ENCODE measurements at regions not wholly inside any gene's neighbourhood (a gene's known extent, or its start where the extent isn't known, plus 50 kb on each side); places are given as distances from the start of the nearest gene placed in this dataset.

DNA sequence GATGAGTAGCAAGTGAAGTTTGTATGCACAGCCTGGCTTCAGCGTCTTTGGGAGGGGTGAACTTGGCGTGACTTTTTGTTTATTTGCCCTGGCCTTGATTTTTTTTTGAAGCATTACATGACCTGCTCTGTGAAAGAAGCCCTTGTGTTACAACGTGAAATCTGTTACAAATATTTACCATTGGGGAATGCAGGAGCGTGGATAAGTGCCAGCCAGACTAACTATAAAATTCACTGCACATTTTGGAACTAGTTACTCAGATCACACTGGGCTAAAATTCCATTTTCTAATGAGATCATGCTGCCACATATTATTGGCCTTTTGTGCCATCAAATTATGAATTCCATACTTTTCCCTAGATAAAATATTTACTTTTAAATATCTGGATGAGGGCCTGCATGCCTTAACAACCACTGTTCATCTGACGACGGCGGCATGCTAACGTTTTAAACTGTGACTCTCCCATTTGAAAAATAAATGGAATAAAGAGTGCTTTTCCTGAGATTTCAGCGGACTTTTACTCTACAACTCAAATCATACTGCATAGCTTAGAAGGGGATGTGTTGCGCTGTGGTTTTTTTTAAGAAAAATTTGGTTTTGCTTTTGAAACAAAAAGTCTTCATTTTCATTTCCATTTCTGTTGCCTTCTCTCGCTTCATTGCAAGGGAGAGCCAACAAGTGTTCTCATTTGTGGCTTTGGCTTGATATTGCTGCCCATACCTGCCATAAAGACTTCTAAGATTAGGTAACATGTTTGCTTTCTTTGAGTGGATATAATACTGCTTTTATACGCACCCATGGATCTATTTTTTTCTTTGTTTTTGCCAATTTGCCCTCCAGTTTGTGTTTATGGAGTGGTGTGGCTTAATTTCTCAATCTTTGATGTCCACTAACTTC, 352.2 kb downstream of the TFEC start:
- TF ChIP-seq, protein P1, sequence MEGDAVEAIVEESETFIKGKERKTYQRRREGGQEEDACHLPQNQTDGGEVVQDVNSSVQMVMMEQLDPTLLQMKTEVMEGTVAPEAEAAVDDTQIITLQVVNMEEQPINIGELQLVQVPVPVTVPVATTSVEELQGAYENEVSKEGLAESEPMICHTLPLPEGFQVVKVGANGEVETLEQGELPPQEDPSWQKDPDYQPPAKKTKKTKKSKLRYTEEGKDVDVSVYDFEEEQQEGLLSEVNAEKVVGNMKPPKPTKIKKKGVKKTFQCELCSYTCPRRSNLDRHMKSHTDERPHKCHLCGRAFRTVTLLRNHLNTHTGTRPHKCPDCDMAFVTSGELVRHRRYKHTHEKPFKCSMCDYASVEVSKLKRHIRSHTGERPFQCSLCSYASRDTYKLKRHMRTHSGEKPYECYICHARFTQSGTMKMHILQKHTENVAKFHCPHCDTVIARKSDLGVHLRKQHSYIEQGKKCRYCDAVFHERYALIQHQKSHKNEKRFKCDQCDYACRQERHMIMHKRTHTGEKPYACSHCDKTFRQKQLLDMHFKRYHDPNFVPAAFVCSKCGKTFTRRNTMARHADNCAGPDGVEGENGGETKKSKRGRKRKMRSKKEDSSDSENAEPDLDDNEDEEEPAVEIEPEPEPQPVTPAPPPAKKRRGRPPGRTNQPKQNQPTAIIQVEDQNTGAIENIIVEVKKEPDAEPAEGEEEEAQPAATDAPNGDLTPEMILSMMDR (IDR thresholded peaks at IDR 0.05) = no peak
- TF ChIP-seq EZH2 (IDR thresholded peaks at IDR 0.05) (no peak), EZH2phosphoT487 (IDR thresholded peaks at IDR 0.05) (no peak)
